ENCODE measurements at regions not wholly inside any gene's neighbourhood (a gene's known extent, or its start where the extent isn't known, plus 50 kb on each side); places are given as distances from the start of the nearest gene placed in this dataset.

DNA sequence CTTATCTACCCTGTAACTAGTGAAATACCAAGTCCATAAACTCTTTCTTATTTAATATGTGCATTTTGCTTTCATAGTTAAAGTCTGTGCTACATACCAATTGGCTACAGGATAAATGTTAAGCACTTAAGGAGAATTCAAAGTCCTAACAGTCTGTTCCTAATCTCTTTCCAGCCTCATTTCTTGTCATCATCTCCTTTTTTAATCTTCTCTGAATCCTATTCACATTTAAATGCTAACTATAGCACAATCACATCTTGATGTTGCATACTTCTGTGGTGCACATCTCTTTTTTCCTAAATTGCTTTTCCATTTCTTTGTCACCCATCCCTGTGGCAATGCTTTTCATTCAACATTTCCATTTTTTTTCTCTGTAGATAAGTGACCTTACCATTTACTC lies 996.1 kb upstream of the TYRP1 start:
- Histone ChIP-seq H3K36me3 (replicated peaks in 1 of 2; ENCODE audit: control extremely low read depth in 1 of 2, control insufficient read depth in 1 of 2, extremely low read depth in 1 of 2, insufficient read depth in 2 of 2, low read length in 1 of 2) (no peaks in the 10 kb centered on the region), H3K9ac (ENCODE audit: low read length) (no peak overlapping the region), H3K9me3 (ENCODE audit: control extremely low read depth in 1 of 3, control insufficient read depth in 2 of 3, insufficient read depth in 1 of 3, low read length in 2 of 3) (no peaks in the 10 kb centered on the region), H3K4me1 (ENCODE audit: control insufficient read depth in 2 of 2, insufficient read depth in 2 of 2, low read length in 2 of 2) (no peaks in the 10 kb centered on the region), H3K4me2 (replicated peaks; ENCODE audit: low read depth, low read length, poor library complexity, severe bottlenecking) (no peak overlapping the region), H3K27ac (ENCODE audit: low read length in 2 of 2) (no peak overlapping the region), H3K79me2 (ENCODE audit: control insufficient read depth, insufficient read depth, low read length) (no peaks in the 10 kb centered on the region), H2AFZ (ENCODE audit: insufficient read depth, low read depth, low read length, poor library complexity, severe bottlenecking) (no peak overlapping the region), H3K4me3 (ENCODE audit: control extremely low read depth in 1 of 5, extremely low read depth in 1 of 5, insufficient read depth in 1 of 5, low read depth in 2 of 5, low read length in 4 of 5) (no peak overlapping the region), H3K27me3 (replicated peaks in 1 of 4; ENCODE audit: control extremely low read depth in 1 of 4, control insufficient read depth in 3 of 4, insufficient read depth in 4 of 4, low read length in 3 of 4) (no peaks in the 10 kb centered on the region), H4K20me1 (ENCODE audit: control insufficient read depth, insufficient read depth, low read length, poor library complexity, severe bottlenecking) (no peaks in the 10 kb centered on the region)
- no peak for DNase-seq
- no peak for ATAC-seq (ENCODE audit: low read depth)
- H3K27me3 Mint-ChIP-seq, result no peaks in the 10 kb centered on the region
- H3K4me1 Mint-ChIP-seq, result no peaks in the 10 kb centered on the region
- POLR2A ChIA-PET, result no interaction called here
- no peak overlapping the region for H3K27ac Mint-ChIP-seq
- TF ChIP-seq, protein P1, sequence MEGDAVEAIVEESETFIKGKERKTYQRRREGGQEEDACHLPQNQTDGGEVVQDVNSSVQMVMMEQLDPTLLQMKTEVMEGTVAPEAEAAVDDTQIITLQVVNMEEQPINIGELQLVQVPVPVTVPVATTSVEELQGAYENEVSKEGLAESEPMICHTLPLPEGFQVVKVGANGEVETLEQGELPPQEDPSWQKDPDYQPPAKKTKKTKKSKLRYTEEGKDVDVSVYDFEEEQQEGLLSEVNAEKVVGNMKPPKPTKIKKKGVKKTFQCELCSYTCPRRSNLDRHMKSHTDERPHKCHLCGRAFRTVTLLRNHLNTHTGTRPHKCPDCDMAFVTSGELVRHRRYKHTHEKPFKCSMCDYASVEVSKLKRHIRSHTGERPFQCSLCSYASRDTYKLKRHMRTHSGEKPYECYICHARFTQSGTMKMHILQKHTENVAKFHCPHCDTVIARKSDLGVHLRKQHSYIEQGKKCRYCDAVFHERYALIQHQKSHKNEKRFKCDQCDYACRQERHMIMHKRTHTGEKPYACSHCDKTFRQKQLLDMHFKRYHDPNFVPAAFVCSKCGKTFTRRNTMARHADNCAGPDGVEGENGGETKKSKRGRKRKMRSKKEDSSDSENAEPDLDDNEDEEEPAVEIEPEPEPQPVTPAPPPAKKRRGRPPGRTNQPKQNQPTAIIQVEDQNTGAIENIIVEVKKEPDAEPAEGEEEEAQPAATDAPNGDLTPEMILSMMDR (IDR thresholded peaks at IDR 0.05), result no peak
- TF ChIP-seq EZH2 (IDR thresholded peaks at IDR 0.05; ENCODE audit: borderline replicate concordance, insufficient read depth, low read depth, low read length, poor library complexity, severe bottlenecking), result no peak
- H3K9me3 Mint-ChIP-seq (ENCODE audit: insufficient read depth), result no peaks in the 10 kb centered on the region
- CTCF ChIA-PET, result no interaction called here
- H3K4me3 Mint-ChIP-seq, result no peak overlapping the region
- intact Hi-C loops (cut with micrococcal nuclease), result no loop called here

DNA sequence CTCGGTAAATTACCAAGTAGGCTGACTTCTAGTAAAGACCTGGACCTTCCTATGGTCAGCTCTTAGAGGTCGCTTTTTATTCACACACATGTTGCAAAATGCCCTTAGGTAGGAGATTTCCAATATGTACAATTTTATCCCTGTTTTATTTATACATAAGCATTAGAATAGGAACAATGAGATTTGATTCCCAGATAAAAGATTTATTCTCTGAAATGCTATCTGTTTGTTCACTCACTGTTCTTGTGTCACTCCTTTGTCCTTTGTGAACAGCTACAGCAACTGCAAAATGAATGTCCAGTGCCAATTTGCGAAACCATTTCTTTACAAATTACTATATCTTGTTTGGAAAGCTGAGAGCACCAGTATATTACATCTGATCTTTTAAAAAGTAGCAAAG lies 991.5 kb upstream of the TYRP1 start:
- H3K27me3 Mint-ChIP-seq, result no peaks in the 10 kb centered on the region
- H3K9ac ChIP-seq (ENCODE audit: low read length), result no peak overlapping the region
- no peak overlapping the region for H3K4me3 ChIP-seq (ENCODE audit: control extremely low read depth in 1 of 5, extremely low read depth in 1 of 5, insufficient read depth in 1 of 5, low read depth in 2 of 5, low read length in 4 of 5)
- WGBS (ENCODE audit: insufficient coverage), result no CpG with 5 or more reads among the region's 3 CpGs
- no peaks in the 10 kb centered on the region for H3K9me3 ChIP-seq (ENCODE audit: control extremely low read depth in 1 of 3, control insufficient read depth in 2 of 3, insufficient read depth in 1 of 3, low read length in 2 of 3)
- no peaks in the 10 kb centered on the region for H3K36me3 ChIP-seq (replicated peaks in 1 of 2; ENCODE audit: control extremely low read depth in 1 of 2, control insufficient read depth in 1 of 2, extremely low read depth in 1 of 2, insufficient read depth in 2 of 2, low read length in 1 of 2)
- no peak overlapping the region for H3K27ac Mint-ChIP-seq
- H3K79me2 ChIP-seq (ENCODE audit: control insufficient read depth, insufficient read depth, low read length), result no peaks in the 10 kb centered on the region
- no peak overlapping the region for H2AFZ ChIP-seq (ENCODE audit: insufficient read depth, low read depth, low read length, poor library complexity, severe bottlenecking)
- no peak overlapping the region for H3K4me2 ChIP-seq (replicated peaks; ENCODE audit: low read depth, low read length, poor library complexity, severe bottlenecking)
- TF ChIP-seq, protein P1 (IDR thresholded peaks at IDR 0.05), result no peak
- no peak for TF ChIP-seq EZH2 (IDR thresholded peaks at IDR 0.05; ENCODE audit: borderline replicate concordance, insufficient read depth, low read depth, low read length, poor library complexity, severe bottlenecking)
- ChIA-PET POLR2A (no interaction called here), CTCF (no interaction called here)
- no peaks in the 10 kb centered on the region for H3K9me3 Mint-ChIP-seq (ENCODE audit: insufficient read depth)
- no peak overlapping the region for H3K27ac ChIP-seq (ENCODE audit: low read length in 2 of 2)
- H4K20me1 ChIP-seq (ENCODE audit: control insufficient read depth, insufficient read depth, low read length, poor library complexity, severe bottlenecking), result no peaks in the 10 kb centered on the region
- no peak overlapping the region for H3K4me3 Mint-ChIP-seq
- no peak for ATAC-seq (ENCODE audit: low read depth)
- DNase-seq, result no peak
- H3K4me1 Mint-ChIP-seq, result no peaks in the 10 kb centered on the region
- no peaks in the 10 kb centered on the region for H3K4me1 ChIP-seq (ENCODE audit: control insufficient read depth in 2 of 2, insufficient read depth in 2 of 2, low read length in 2 of 2)
- intact Hi-C loops (cut with micrococcal nuclease), result no loop called here
- H3K27me3 ChIP-seq (replicated peaks in 1 of 4; ENCODE audit: control extremely low read depth in 1 of 4, control insufficient read depth in 3 of 4, insufficient read depth in 4 of 4, low read length in 3 of 4), result no peaks in the 10 kb centered on the region

Measured in B cell (primary cell).